GM12878 (cell line): ENCODE measurements at regions not wholly inside any gene's neighbourhood (a gene's known extent, or its start where the extent isn't known, plus 50 kb on each side); places are given as distances from the start of the nearest gene placed in this dataset.

ENCODE experiments used
- ATAC-seq: fragments of 200-7000 bp; cut with Tn5 transposase; 3 replicates; pipeline ENCODE4 v1.9.1; 2020; ENCODE audit warnings: mild to moderate bottlenecking, moderate library complexity
- BruUV-seq: library from RNA; stranded (reverse); fragments of 400-500 nt; replicated peaks from 2 replicates; lab custom pipeline; 2021; lab: Mats Ljungman, UMichigan
- CTCF ChIA-PET: fragments of 300-600 bp; sonication (Branson Sonifier 250); formaldehyde crosslinking; extraction: SDS; loops from one replicate; lab custom pipeline; 2021; ENCODE audit warnings: inconsistent platforms; lab: Yijun Ruan, JAX
- POLR2A ChIA-PET: fragments of 350-600 bp; formaldehyde crosslinking; extraction: SDS; loops from one replicate; lab custom pipeline; 2021; ENCODE audit warnings: inconsistent platforms; lab: Charles Lee
- RAD21 ChIA-PET: fragments of 300-600 bp; sonication (Branson Sonifier 250); formaldehyde crosslinking; loops from one replicate; lab custom pipeline; 2023; ENCODE audit warnings: antibody characterized with exemption; ENCODE audit not compliant: unreplicated experiment; lab: Charles Lee
- SMC1A ChIA-PET: fragments of 300-600 bp; sonication (Branson Sonifier 250); formaldehyde crosslinking; loops from one replicate; lab custom pipeline; 2023; ENCODE audit not compliant: unreplicated experiment, uncharacterized antibody; lab: Charles Lee
- DNase-seq: peaks from one replicate; pipeline ENCODE4 v3.0.0-alpha.2; 2011; ENCODE audit warnings: low read depth, low spot score
- FAIRE-seq: peaks from 3 replicates; lab custom pipeline; 2011; peaks lifted over from hg19 to GRCh38; lab: Jason Lieb, UNC
- H2AFZ ChIP-seq: 2 replicates; pipeline ENCODE4 v1.6.0; 2011; ENCODE audit warnings: low read depth, low read length, control low read depth; ENCODE audit not compliant: control insufficient read depth
- H3K27ac ChIP-seq: 2 replicates; pipeline ENCODE4 v1.5.1; 2011; ENCODE audit warnings: control low read depth; ENCODE audit not compliant: control insufficient read depth, insufficient read depth
- H3K27me3 ChIP-seq, 2 experiments: replicated peaks in 1 of 2; 2 replicates each; pipeline versions ENCODE4 v1.6.0 to v1.6.1; 2011; ENCODE audit warnings: low read length in 1 of 2; ENCODE audit not compliant: control insufficient read depth in 2 of 2, insufficient read depth in 2 of 2
- H3K36me3 ChIP-seq, 2 experiments: 2 replicates each; pipeline ENCODE4 v1.5.1; 2011; ENCODE audit warnings: low read length in 1 of 2; ENCODE audit not compliant: control insufficient read depth in 2 of 2, insufficient read depth in 2 of 2
- H3K4me1 ChIP-seq: 2 replicates; pipeline ENCODE4 v1.6.1; 2011; ENCODE audit warnings: mild to moderate bottlenecking, low read length, moderate library complexity, mixed read lengths; ENCODE audit not compliant: control insufficient read depth, insufficient read depth
- H3K4me2 ChIP-seq: 2 replicates; pipeline ENCODE4 v1.6.0; 2011; ENCODE audit warnings: control low read depth; ENCODE audit not compliant: control insufficient read depth, insufficient read depth
- H3K4me3 ChIP-seq: fragments of 200-600 bp; sonication (generic); 2 replicates; pipeline ENCODE4 v1.5.1; 2016
- H3K79me2 ChIP-seq: 2 replicates; pipeline ENCODE4 v1.6.0; 2011; ENCODE audit warnings: low read length; ENCODE audit not compliant: control insufficient read depth, insufficient read depth
- H3K9ac ChIP-seq: 2 replicates; pipeline ENCODE4 v1.8.0; 2011; ENCODE audit warnings: low read length, control low read depth, mixed read lengths; ENCODE audit not compliant: control insufficient read depth, insufficient read depth
- H3K9me3 ChIP-seq: replicated peaks from 3 replicates; pipeline ENCODE4 v1.5.1; 2011; ENCODE audit warnings: mild to moderate bottlenecking, low read length; ENCODE audit not compliant: control insufficient read depth, insufficient read depth
- H4K20me1 ChIP-seq: 2 replicates; pipeline ENCODE4 v1.6.0; 2011; ENCODE audit not compliant: control insufficient read depth, insufficient read depth
- CEBPB ChIP-seq, 2 experiments: fragments of 150-350 bp in 1 of 2; IDR thresholded peaks; 2 replicates each; pipeline ENCODE4 v1.6.1; 2012 to 2014; ENCODE audit warnings: low read depth in 2 of 2, low read length in 2 of 2, borderline replicate concordance in 1 of 2, inconsistent platforms in 1 of 2
- JUND ChIP-seq: IDR thresholded peaks from 2 replicates; pipeline ENCODE4 v1.6.1; 2012; ENCODE audit warnings: low read depth, mild to moderate bottlenecking, low read length, improper control_type of control experiment, moderate library complexity
- NR2C2 ChIP-seq: IDR thresholded peaks from 2 replicates; pipeline ENCODE4 v1.6.1; 2011; ENCODE audit warnings: borderline replicate concordance, low read depth; ENCODE audit not compliant: control insufficient read depth, insufficient read length
- NR2F1 ChIP-seq: fragments of 450-650 bp; conservative IDR thresholded peaks from 2 replicates; pipeline ENCODE4 v1.6.1; 2017; ENCODE audit warnings: mild to moderate bottlenecking
- SMAD5 ChIP-seq: IDR thresholded peaks from 2 replicates; pipeline ENCODE4 v1.6.1; 2016; ENCODE audit warnings: antibody characterized with exemption, low read depth
- TCF12 ChIP-seq: IDR thresholded peaks from 2 replicates; pipeline ENCODE4 v1.6.1; 2011; ENCODE audit warnings: low read depth, mild to moderate bottlenecking, low read length
- ZNF207 ChIP-seq: fragments of 450-650 bp; IDR thresholded peaks from 2 replicates; pipeline ENCODE4 v1.6.1; 2014; ENCODE audit warnings: antibody characterized with exemption, mild to moderate bottlenecking, borderline replicate concordance
- WGBS: methylation state at CpG from one replicate; pipeline ENCODE4 v1.1.6; 2016; ENCODE audit warnings: low lambda C conversion rate; ENCODE audit not compliant: insufficient replicate concordance, insufficient coverage; ENCODE audit errors: missing lambda C conversion rate; 5-methylcytosine and 5-hydroxymethylcytosine counted together
- in situ Hi-C: fragments of 300-500 bp; cut with MboI; formaldehyde crosslinking; loops from 9 replicates; pipeline ENCODE4 v1.14.3; 2018; ENCODE audit warnings: mixed read lengths
- intact Hi-C: fragments of 100-400 bp; cut with micrococcal nuclease; formaldehyde crosslinking; loops from one replicate; pipeline ENCODE4 v1.14.2; 2022; ENCODE audit not compliant: unreplicated experiment
- TF ChIP-seq, protein P1 (sequence below): IDR thresholded peaks from 2 replicates; pipeline ENCODE4 v1.6.1; 2012; ENCODE audit warnings: improper control_type of control experiment, low read depth, low read length; ENCODE audit not compliant: insufficient replicate concordance
- TF ChIP-seq, protein P2 (sequence below): IDR thresholded peaks from 2 replicates; pipeline ENCODE4 v1.6.1; 2012; ENCODE audit warnings: low read depth, low read length, improper control_type of control experiment
- TF ChIP-seq, protein P3 (sequence below): fragments of 450-650 bp; IDR thresholded peaks from 2 replicates; pipeline ENCODE4 v1.6.1; 2018; ENCODE audit warnings: borderline replicate concordance, mild to moderate bottlenecking; ENCODE audit not compliant: partially characterized antibody
- TF ChIP-seq, protein P4 (sequence below): IDR thresholded peaks from 2 replicates; pipeline ENCODE4 v1.6.1; 2011; ENCODE audit warnings: borderline replicate concordance, low read depth, mild to moderate bottlenecking, moderate library complexity, mixed read lengths, low read length; ENCODE audit not compliant: insufficient read depth; ENCODE audit errors: extremely low read length

DNA sequence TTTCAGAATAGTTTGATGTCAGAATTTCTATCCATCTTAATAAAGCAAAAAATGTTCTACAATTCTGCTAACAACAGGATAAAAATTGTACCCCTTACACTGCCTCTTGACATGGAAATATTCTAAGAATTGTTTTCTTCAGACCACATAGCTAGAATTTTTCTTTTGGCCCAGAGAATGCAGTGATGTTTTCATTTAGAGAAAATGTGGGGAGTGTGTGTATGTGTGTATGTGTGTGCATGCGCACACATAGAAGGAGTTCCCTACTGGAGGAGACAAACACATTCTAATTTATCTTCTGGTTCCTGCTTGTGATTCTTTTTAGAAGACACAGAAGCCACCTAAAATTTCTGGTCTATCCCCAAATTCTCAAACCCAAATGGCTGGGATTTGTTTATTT lies 1145.7 kb downstream of the VRK1 start:
- no peak overlapping the region for H3K4me3 ChIP-seq
- ATAC-seq = no peak
- no peaks in the 10 kb centered on the region for H3K79me2 ChIP-seq
- no peaks in the 10 kb centered on the region for H3K4me1 ChIP-seq
- RAD21 ChIA-PET = no interaction called here
- no peak overlapping the region for H3K4me2 ChIP-seq
- intact Hi-C loops (no loop called here), in situ Hi-C loops (no loop called here)
- WGBS = 47% methylated on average over 1 of the region's 1 CpG
- no peak for DNase-seq
- H3K27me3 ChIP-seq = no peaks in the 10 kb centered on the region
- FAIRE-seq = no peak
- H4K20me1 ChIP-seq = no peaks in the 10 kb centered on the region
- no peak overlapping the region for H2AFZ ChIP-seq
- no peak overlapping the region for H3K27ac ChIP-seq
- no TSS peak for BruUV-seq
- no peak for TF ChIP-seq CEBPB (IDR thresholded peaks at IDR 0.05; ENCODE audit: borderline replicate concordance in 1 of 2, low read depth in 2 of 2, low read length in 2 of 2)
- TF ChIP-seq, protein P1, sequence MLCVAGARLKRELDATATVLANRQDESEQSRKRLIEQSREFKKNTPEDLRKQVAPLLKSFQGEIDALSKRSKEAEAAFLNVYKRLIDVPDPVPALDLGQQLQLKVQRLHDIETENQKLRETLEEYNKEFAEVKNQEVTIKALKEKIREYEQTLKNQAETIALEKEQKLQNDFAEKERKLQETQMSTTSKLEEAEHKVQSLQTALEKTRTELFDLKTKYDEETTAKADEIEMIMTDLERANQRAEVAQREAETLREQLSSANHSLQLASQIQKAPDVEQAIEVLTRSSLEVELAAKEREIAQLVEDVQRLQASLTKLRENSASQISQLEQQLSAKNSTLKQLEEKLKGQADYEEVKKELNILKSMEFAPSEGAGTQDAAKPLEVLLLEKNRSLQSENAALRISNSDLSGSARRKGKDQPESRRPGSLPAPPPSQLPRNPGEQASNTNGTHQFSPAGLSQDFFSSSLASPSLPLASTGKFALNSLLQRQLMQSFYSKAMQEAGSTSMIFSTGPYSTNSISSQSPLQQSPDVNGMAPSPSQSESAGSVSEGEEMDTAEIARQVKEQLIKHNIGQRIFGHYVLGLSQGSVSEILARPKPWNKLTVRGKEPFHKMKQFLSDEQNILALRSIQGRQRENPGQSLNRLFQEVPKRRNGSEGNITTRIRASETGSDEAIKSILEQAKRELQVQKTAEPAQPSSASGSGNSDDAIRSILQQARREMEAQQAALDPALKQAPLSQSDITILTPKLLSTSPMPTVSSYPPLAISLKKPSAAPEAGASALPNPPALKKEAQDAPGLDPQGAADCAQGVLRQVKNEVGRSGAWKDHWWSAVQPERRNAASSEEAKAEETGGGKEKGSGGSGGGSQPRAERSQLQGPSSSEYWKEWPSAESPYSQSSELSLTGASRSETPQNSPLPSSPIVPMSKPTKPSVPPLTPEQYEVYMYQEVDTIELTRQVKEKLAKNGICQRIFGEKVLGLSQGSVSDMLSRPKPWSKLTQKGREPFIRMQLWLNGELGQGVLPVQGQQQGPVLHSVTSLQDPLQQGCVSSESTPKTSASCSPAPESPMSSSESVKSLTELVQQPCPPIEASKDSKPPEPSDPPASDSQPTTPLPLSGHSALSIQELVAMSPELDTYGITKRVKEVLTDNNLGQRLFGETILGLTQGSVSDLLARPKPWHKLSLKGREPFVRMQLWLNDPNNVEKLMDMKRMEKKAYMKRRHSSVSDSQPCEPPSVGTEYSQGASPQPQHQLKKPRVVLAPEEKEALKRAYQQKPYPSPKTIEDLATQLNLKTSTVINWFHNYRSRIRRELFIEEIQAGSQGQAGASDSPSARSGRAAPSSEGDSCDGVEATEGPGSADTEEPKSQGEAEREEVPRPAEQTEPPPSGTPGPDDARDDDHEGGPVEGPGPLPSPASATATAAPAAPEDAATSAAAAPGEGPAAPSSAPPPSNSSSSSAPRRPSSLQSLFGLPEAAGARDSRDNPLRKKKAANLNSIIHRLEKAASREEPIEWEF = no peak
- no peak for TF ChIP-seq TCF12
- TF ChIP-seq, protein P2, sequence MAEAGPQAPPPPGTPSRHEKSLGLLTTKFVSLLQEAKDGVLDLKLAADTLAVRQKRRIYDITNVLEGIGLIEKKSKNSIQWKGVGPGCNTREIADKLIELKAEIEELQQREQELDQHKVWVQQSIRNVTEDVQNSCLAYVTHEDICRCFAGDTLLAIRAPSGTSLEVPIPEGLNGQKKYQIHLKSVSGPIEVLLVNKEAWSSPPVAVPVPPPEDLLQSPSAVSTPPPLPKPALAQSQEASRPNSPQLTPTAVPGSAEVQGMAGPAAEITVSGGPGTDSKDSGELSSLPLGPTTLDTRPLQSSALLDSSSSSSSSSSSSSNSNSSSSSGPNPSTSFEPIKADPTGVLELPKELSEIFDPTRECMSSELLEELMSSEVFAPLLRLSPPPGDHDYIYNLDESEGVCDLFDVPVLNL = no peak
- TF ChIP-seq NR2F1 = no peak
- TF ChIP-seq JUND = no peak
- no peak for TF ChIP-seq SMAD5
- TF ChIP-seq, protein P3, sequence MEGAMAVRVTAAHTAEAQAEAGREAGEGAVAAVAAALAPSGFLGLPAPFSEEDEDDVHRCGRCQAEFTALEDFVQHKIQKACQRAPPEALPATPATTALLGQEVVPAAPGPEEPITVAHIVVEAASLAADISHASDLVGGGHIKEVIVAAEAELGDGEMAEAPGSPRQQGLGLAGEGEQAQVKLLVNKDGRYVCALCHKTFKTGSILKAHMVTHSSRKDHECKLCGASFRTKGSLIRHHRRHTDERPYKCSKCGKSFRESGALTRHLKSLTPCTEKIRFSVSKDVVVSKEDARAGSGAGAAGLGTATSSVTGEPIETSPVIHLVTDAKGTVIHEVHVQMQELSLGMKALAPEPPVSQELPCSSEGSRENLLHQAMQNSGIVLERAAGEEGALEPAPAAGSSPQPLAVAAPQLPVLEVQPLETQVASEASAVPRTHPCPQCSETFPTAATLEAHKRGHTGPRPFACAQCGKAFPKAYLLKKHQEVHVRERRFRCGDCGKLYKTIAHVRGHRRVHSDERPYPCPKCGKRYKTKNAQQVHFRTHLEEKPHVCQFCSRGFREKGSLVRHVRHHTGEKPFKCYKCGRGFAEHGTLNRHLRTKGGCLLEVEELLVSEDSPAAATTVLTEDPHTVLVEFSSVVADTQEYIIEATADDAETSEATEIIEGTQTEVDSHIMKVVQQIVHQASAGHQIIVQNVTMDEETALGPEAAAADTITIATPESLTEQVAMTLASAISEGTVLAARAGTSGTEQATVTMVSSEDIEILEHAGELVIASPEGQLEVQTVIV = no peak
- TF ChIP-seq ZNF207 = no peak
- TF ChIP-seq, protein P4, sequence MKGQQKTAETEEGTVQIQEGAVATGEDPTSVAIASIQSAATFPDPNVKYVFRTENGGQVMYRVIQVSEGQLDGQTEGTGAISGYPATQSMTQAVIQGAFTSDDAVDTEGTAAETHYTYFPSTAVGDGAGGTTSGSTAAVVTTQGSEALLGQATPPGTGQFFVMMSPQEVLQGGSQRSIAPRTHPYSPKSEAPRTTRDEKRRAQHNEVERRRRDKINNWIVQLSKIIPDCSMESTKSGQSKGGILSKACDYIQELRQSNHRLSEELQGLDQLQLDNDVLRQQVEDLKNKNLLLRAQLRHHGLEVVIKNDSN = no peak
- TF ChIP-seq NR2C2 = no peak
- SMC1A ChIA-PET = no interaction called here
- POLR2A ChIA-PET = no interaction called here
- H3K36me3 ChIP-seq = no peaks in the 10 kb centered on the region
- CTCF ChIA-PET = no interaction called here
- H3K9me3 ChIP-seq = no peaks in the 10 kb centered on the region
- H3K9ac ChIP-seq = no peak overlapping the region
